H9 (cell line): ENCODE measurements at regions not wholly inside any gene's neighbourhood (a gene's known extent, or its start where the extent isn't known, plus 50 kb on each side); places are given as distances from the start of the nearest gene placed in this dataset.
A peak's percentile ranks its signal among the peaks of the same experiment; 100 is the strongest.

Source experiments
- DNase-seq: peaks from one replicate; pipeline ENCODE4 v3.0.0-alpha.2; 2017
- H2AFZ ChIP-seq: one replicate; pipeline ENCODE4 v1.6.1; 2013; ENCODE audit warnings: mild to moderate bottlenecking, low read length, control low read depth, moderate library complexity
- H2AK5ac ChIP-seq: 2 replicates; pipeline ENCODE4 v1.6.1; 2013; ENCODE audit warnings: low read length, control low read depth, mixed read lengths; ENCODE audit not compliant: insufficient read length
- H2BK120ac ChIP-seq: one replicate; pipeline ENCODE4 v1.6.1; 2013; ENCODE audit warnings: low read depth, mild to moderate bottlenecking, low read length, control low read depth, inconsistent platforms; ENCODE audit not compliant: poor library complexity, severe bottlenecking
- H2BK12ac ChIP-seq: 2 replicates; pipeline ENCODE4 v1.6.1; 2013; ENCODE audit warnings: low read length, control low read depth, mixed read lengths, low read depth; ENCODE audit not compliant: insufficient read length
- H2BK15ac ChIP-seq: 2 replicates; pipeline ENCODE4 v1.6.1; 2013; ENCODE audit warnings: low read depth, low read length, control low read depth
- H2BK20ac ChIP-seq: one replicate; pipeline ENCODE4 v1.6.1; 2013; ENCODE audit warnings: low read depth, mild to moderate bottlenecking, low read length, control low read depth, inconsistent platforms; ENCODE audit not compliant: poor library complexity, severe bottlenecking
- H2BK5ac ChIP-seq: 2 replicates; pipeline ENCODE4 v1.6.1; 2013; ENCODE audit warnings: low read length, control low read depth, mixed read lengths; ENCODE audit not compliant: insufficient read length
- H3K14ac ChIP-seq: 2 replicates; pipeline ENCODE4 v1.6.1; 2013; ENCODE audit warnings: low read length, control low read depth; ENCODE audit not compliant: insufficient read depth
- H3K18ac ChIP-seq: 2 replicates; pipeline ENCODE4 v1.6.1; 2013; ENCODE audit warnings: low read depth, mild to moderate bottlenecking, mixed read lengths, low read length, control low read depth; ENCODE audit not compliant: insufficient read length
- H3K23ac ChIP-seq: 2 replicates; pipeline ENCODE4 v1.6.1; 2013; ENCODE audit warnings: low read length, control low read depth, mixed read lengths, low read depth; ENCODE audit not compliant: insufficient read length
- H3K23me2 ChIP-seq: 2 replicates; pipeline ENCODE4 v1.6.1; 2013; ENCODE audit warnings: low read depth, mild to moderate bottlenecking, mixed read lengths, low read length, control low read depth; ENCODE audit not compliant: insufficient read length, poor library complexity, severe bottlenecking
- H3K27ac ChIP-seq: 2 replicates; pipeline ENCODE4 v1.5.1; 2013; ENCODE audit warnings: low read length, control low read depth, mixed read lengths, low read depth; ENCODE audit not compliant: insufficient read length
- H3K27me3 ChIP-seq: 2 replicates; pipeline ENCODE4 v1.6.1; 2013; ENCODE audit warnings: low read length, control low read depth, inconsistent platforms; ENCODE audit not compliant: insufficient read depth
- H3K4ac ChIP-seq: 2 replicates; pipeline ENCODE4 v1.6.1; 2013; ENCODE audit warnings: low read depth, mild to moderate bottlenecking, control low read depth, inconsistent platforms, low read length, moderate library complexity
- H3K4me1 ChIP-seq: 2 replicates; pipeline ENCODE4 v1.6.1; 2013; ENCODE audit warnings: low read length, control low read depth, inconsistent platforms; ENCODE audit not compliant: insufficient read depth
- H3K4me2 ChIP-seq: 2 replicates; pipeline ENCODE4 v1.6.1; 2013; ENCODE audit warnings: low read length, control low read depth, mixed read lengths; ENCODE audit not compliant: insufficient read length, insufficient read depth
- H3K56ac ChIP-seq: 2 replicates; pipeline ENCODE4 v1.6.1; 2013; ENCODE audit warnings: low read depth, mild to moderate bottlenecking, mixed read lengths, low read length, control low read depth; ENCODE audit not compliant: insufficient read length
- H3K79me1 ChIP-seq: 2 replicates; pipeline ENCODE4 v1.6.1; 2013; ENCODE audit warnings: low read depth, mild to moderate bottlenecking, moderate library complexity, low read length, control low read depth, inconsistent platforms; ENCODE audit not compliant: insufficient read depth, poor library complexity, severe bottlenecking
- H3K79me2 ChIP-seq: 2 replicates; pipeline ENCODE4 v1.6.1; 2013; ENCODE audit warnings: low read length, control low read depth, inconsistent platforms; ENCODE audit not compliant: insufficient read depth
- H3K9ac ChIP-seq: 2 replicates; pipeline ENCODE4 v1.6.1; 2013; ENCODE audit warnings: low read length, control low read depth, mixed read lengths; ENCODE audit not compliant: insufficient read length; ENCODE audit errors: extremely low read depth
- H3K9me3 ChIP-seq: one replicate; pipeline ENCODE4 v1.6.1; 2013; ENCODE audit warnings: low read depth, low read length, inconsistent platforms; ENCODE audit not compliant: control insufficient read depth
- H3T11ph ChIP-seq: one replicate; pipeline ENCODE4 v1.6.1; 2013; ENCODE audit warnings: mild to moderate bottlenecking, low read length, control low read depth, inconsistent platforms
- H4K20me1 ChIP-seq: one replicate; pipeline ENCODE4 v1.6.1; 2013; ENCODE audit not compliant: control insufficient read depth, insufficient read length, insufficient read depth
- H4K5ac ChIP-seq: 2 replicates; pipeline ENCODE4 v1.6.1; 2013; ENCODE audit warnings: low read depth, mild to moderate bottlenecking, mixed read lengths, low read length, control low read depth; ENCODE audit not compliant: insufficient read length
- H4K8ac ChIP-seq: replicated peaks from 2 replicates; pipeline ENCODE4 v1.6.1; 2013; ENCODE audit warnings: low read length, control low read depth, mixed read lengths, low read depth; ENCODE audit not compliant: insufficient read length
- H4K91ac ChIP-seq: 2 replicates; pipeline ENCODE4 v1.6.1; 2013; ENCODE audit warnings: low read depth, mild to moderate bottlenecking, moderate library complexity, mixed read lengths, low read length, control low read depth; ENCODE audit not compliant: insufficient read length
- H3K27ac Mint-ChIP-seq, 3 experiments: 2 replicates in 2 of 3; 3 replicates in 1 of 3; pipeline ENCODE4 v1.8.0; 2020 to 2021; ENCODE audit warnings: mixed read lengths in 3 of 3, mild to moderate bottlenecking in 1 of 3, moderate library complexity in 1 of 3
- H3K27me3 Mint-ChIP-seq: 2 replicates; pipeline ENCODE4 v1.8.0; 2021; ENCODE audit warnings: low read depth, mild to moderate bottlenecking, moderate library complexity, mixed read lengths
- H3K36me3 Mint-ChIP-seq, 3 experiments: 2 replicates in 2 of 3; 3 replicates in 1 of 3; pipeline ENCODE4 v1.8.0; 2020 to 2021; ENCODE audit warnings: low read depth in 3 of 3, mixed read lengths in 3 of 3; ENCODE audit not compliant: insufficient read depth in 1 of 3
- H3K4me1 Mint-ChIP-seq, 2 experiments: 2 replicates each; pipeline ENCODE4 v1.8.0; 2020; ENCODE audit warnings: mixed read lengths in 2 of 2
- H3K4me3 Mint-ChIP-seq, 2 experiments: 2 replicates in 1 of 2; 3 replicates in 1 of 2; pipeline ENCODE4 v1.8.0; 2020 to 2021; ENCODE audit warnings: mild to moderate bottlenecking in 2 of 2, mixed read lengths in 2 of 2, moderate library complexity in 1 of 2
- H3K9me3 Mint-ChIP-seq, 2 experiments: 2 replicates in 1 of 2; 3 replicates in 1 of 2; pipeline ENCODE4 v1.8.0; 2020; ENCODE audit warnings: mild to moderate bottlenecking in 2 of 2, mixed read lengths in 2 of 2, moderate library complexity in 1 of 2
- CTCF ChIP-seq: fragments of 200-600 bp; sonication (generic); conservative IDR thresholded peaks from 3 replicates; pipeline ENCODE4 v1.8.0; 2021; ENCODE audit warnings: antibody characterized with exemption, mild to moderate bottlenecking
- WGBS: extraction: QIAGEN DNeasy Blood & Tissue Kit; methylation state at CpG from one replicate; pipeline ENCODE4 v1.1.7; 2013; ENCODE audit warnings: missing lambda C conversion rate, low lambda C conversion rate, mixed read lengths; ENCODE audit not compliant: insufficient read length; ENCODE audit errors: extremely low coverage; 5-methylcytosine and 5-hydroxymethylcytosine counted together

- no peak overlapping the region for H3K27ac ChIP-seq
- peaks cover 1% of the 10 kb centered on the region in 2 experiments; a peak in 3 of 5 replicates for H3K9me3 Mint-ChIP-seq
These were observed 114.0 kb upstream of the SLC39A10 start for GRCh38 chr2:195543063-195543462.

More at GRCh38 chr2:195543063-195543462, 114.0 kb upstream of the SLC39A10 start:
- H3K4me1 Mint-ChIP-seq, result peaks cover 0 to 8% of the 10 kb centered on the region in 2 experiments; a peak in 2 of 4 replicates
- no peak overlapping the region for H2BK120ac ChIP-seq
- H3K9me3 ChIP-seq, result no peaks in the 10 kb centered on the region
- H3K9ac ChIP-seq, result no peak overlapping the region
- no peak overlapping the region for H3K4ac ChIP-seq
- H3K56ac ChIP-seq, result no peak overlapping the region
- no peak overlapping the region for H3K4me2 ChIP-seq
- H3K79me2 ChIP-seq, result no peaks in the 10 kb centered on the region
- H2AK5ac ChIP-seq, result no peak overlapping the region
- peak overlapping the region in 1 of 3 experiments; percentile 3; a peak in 1 of 7 replicates for H3K27ac Mint-ChIP-seq
- H3K14ac ChIP-seq, result no peak overlapping the region
- H3K27me3 ChIP-seq, result no peaks in the 10 kb centered on the region
- H2BK12ac ChIP-seq, result no peak overlapping the region
- no peaks in the 10 kb centered on the region for H3K4me1 ChIP-seq
- H3K23me2 ChIP-seq, result no peaks in the 10 kb centered on the region
- H3K23ac ChIP-seq, result no peak overlapping the region
- H4K91ac ChIP-seq, result no peak overlapping the region
- H2BK15ac ChIP-seq, result no peak overlapping the region
- no peaks in the 10 kb centered on the region for H3K79me1 ChIP-seq
- H4K20me1 ChIP-seq, result no peaks in the 10 kb centered on the region
- H3K18ac ChIP-seq, result no peak overlapping the region
- no peak overlapping the region for H2BK20ac ChIP-seq
- peak overlapping the region; percentile 10 for H2AFZ ChIP-seq
- H3T11ph ChIP-seq, result no peak overlapping the region
- H2BK5ac ChIP-seq, result no peak overlapping the region
- no peak for TF ChIP-seq CTCF
- H3K27me3 Mint-ChIP-seq, result no peaks in the 10 kb centered on the region; the same call in 1 of the 2 replicates
- DNase-seq, result no peak
- no peak overlapping the region for H3K4me3 Mint-ChIP-seq
- no CpG with 5 or more reads among the region's 2 CpGs for WGBS
- no peak overlapping the region for H4K8ac ChIP-seq
- no peak overlapping the region for H4K5ac ChIP-seq
- peaks cover under 1 to 5% (median 2%) of the 10 kb centered on the region in 3 experiments; a peak in 4 of 7 replicates for H3K36me3 Mint-ChIP-seq
